Renal cortex interstitium (tissue), 11 donors: ENCODE measurements at regions not wholly inside any gene's neighbourhood (a gene's known extent, or its start where the extent isn't known, plus 50 kb on each side); places are given as distances from the start of the nearest gene placed in this dataset.

ENCODE experiments used
- DNase-seq, 11 donors: peaks; one replicate each; pipeline ENCODE4 v3.0.0-alpha.2; 2013; ENCODE audit warnings: low read depth in 9 of 11, low spot score in 4 of 11; ENCODE audit errors: extremely low read depth in 1 of 11

DNA sequence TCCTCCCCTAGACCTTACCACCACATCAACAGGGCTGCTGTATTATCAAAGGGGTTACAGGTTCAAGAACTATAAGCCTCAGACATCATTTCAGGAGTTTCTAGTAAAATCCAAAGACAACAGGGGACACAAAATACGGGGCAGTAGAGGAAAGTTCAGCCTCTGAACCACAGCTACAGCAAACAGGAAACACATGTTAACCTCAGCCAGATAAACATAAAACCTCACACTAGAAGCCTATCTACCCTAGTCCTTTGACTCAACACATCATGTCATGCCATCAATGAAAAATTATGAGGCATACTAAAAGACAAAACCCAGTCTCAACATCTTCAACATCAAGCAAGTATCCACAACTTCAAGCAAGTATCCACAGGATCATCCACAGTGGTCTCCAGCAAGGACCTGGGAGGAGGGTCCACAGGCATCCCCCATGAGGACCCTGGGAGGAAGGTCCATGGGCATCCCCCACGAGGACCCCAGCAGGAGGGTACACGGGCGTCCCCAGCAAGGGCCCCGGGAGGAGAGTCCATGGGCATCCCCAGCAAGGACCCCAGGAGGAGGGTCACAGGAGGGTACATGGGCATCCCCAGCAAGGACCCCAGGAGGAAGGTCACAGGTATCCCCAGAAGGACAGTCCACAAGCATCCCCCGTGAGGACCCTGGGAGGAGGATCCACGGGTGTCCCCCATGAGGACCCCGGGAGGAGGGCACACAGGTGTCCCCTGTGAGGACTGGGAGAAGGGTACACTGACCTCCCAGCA is 440.0 kb downstream of the MATN1 start:
- no peak for DNase-seq

DNA sequence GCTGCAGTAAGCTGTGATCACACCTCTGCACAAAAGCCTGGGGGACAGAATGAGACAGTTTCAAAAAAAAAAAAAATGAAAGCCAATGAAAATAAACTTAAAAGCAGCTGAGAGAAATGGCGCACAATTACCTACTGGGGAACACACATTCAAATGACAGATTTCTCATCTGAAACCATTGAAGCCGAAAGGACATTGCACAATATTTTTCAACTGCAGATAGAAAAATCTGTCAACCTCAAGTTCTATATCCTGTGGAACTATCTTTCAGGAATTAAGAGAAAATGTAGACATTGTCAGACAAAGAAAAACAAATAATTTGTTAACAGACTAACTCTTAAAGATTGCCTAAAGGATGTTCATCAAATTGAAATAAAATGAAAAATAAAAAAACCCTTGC is 442.8 kb downstream of the MATN1 start:
- DNase-seq, result no peak

DNA sequence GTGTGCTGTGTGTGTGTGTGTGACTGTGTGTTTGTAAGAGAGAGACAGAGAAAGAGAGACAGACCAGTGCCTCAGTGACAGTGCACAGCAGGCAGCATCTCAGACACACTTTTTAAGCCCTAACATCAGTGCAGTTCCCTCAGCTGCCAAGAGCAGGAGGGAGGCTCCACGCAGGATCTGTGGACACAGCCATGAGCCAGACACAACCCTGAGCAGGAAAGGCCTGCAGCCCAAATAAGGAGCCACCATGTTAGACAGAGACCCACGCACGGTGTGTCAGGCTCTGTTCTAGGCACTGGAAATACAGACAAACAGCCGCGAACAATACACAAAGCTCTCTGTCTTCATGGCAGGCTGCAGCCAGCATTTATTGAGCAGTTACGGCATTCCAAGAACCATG is 445.5 kb downstream of the MATN1 start:
- no peak for DNase-seq

DNA sequence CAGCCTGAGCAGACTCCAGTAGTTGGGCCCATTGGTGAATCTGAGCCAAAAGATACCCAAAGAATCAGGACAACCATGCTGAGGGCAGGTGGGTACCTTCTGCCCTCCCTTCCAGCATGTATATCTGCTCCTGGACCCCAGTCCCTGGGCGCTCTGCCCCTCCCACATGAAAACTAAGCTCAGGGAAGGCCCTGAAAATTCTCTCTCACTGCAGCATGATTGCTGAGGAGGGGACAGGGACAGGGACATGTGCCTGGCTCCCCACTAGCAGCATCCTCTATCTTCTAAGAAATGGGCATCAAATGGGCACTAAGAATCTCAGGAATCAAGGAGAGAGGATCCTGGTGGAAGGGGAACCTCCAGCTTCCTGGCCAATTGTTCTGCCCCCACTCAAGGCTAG is 446.0 kb downstream of the MATN1 start:
- DNase-seq, result no peak

DNA sequence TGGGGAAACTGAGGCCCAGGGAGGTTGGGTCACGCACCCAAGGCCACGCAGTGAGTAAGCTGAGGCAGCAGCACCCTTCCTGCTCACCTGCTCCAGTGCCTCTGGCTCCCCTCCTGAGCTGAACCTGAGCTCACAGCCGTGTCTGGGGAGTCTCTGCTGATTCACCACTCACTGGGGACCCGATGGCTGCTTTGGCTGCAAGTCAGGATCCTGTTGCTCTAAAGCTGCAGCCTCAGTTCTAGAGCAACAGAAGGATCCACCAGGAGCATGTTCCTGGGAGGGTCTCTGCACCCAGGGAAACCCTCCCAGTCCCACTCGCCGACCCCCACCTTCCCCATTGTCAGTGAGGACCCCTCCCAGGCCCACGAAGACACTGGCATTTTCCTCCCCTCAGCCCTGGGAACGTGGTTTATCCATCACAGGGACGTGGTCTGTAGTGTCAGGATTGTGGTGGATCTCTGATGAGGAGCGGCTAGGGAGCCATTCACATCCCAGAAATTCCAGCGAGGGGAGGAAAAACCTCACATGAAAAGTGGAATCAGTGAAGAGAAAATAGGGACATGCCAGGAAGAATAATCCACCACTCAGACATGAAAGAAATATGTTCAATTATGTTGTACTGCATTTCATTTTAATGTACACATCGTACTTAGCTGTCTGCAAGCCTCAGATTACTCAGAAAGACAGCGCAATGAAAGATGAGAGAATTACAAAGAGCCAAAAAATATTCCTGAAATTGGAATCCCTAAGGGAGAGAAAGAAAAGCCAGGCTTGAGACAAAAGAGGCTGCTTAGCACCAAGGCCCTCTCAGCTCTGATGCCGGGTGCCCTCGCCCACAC is 447.2 kb downstream of the MATN1 start:
- DNase-seq, result no peak

DNA sequence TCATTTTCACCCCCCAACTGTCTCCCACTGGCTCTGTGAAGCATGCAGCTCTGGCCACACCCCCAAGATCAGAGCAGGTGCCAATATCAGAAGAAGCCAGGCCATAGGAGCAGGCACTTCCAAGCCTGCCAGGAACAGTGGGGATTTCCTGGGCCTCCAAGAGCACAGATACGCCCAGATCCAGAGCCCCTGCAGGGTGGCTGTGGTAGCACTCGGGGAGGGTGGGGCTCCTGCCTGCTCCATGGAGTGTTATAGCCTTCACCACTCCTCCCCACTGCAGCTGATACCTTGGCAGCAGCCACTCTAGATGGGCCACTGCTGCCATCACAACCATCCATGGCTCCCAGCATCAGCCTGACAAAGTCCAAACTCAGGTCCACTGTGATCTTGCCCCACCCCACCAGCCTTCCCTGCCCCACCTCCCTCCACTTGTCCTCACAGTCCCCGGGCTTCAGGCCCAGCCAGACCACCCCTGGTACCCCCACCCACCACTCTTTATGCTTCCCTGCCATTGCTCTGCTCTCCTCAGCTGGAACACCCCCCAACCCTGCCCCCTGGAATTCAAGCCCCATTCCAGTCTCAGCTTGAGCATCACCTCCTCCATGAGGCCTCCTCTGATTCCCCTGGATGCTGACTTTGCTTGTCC is 448.3 kb downstream of the MATN1 start:
- DNase-seq, result no peak

DNA sequence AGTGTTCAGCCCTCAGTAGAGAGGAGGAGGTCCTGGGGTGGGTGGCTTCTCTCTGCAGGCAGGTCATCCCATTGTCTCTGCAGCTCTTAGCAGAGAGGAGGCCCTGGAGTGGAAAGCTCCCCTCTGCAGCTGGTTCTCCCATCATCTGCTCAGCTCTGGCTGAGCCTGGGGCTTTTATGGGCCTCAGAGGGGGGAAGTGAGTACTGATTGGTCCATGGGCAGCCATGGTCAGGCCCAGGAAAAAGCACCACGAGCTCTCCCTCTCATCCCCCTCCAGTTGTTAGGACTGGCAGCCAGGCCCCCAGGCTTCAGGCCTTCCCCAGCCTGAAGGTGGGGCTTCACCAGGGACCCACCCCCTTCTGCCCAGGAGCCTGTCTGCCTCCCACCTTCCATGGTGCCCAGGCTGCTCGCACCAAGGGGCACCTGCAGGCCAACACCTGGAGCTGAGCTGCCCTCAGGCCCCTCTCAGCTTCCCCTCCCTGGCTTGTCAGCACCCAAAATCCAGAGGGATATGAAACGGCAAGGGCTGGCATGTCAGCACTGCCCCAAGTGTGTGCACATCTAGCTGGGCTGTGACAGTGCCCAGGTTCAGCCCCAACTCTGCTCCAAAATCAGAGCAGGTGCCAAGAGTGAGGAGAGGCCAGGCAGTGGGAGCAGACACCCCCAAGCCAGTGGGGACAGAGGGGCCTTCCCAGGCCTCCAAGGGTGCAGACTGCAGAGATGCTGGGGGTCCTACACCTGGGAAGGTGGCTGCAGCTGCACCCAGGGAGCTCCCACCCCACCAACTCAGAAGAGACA is 449.0 kb downstream of the MATN1 start:
- DNase-seq, result no peak

DNA sequence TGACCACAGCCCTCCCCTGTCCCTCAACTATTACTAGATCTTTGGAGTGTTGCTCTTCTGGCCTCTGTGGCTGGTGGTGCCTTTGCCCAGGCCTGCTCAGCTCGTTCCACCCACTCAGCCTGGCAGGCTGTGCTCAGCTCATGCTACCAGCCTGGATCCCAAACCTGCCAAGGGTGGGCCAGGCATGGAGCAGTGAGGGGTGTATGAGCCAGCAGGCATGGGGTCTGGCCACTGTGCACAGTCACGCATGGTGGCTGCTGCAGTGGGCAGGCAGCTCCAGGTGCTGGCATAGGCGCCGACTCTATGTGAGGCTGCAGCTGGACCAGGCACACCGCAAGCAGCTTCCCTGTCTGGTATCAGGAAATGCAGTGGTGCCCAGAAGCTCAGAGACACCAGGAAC is 449.9 kb downstream of the MATN1 start:
- DNase-seq, result no peak

DNA sequence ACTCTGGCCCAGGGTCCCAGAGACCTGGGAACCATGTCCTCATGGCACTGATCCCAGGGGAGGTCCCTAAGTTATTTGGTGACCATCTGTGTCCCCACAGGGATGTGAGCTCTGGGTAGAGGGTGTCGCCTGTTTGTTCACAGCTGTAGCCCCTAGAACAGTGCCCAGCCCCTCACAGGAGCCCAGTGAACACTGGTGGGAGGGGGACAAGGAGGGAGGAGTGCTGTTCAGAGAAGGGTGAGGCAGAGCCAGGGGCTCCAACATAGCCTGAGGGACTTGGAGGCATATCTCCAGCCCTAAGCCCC is 450.4 kb downstream of the MATN1 start:
- no peak for DNase-seq

DNA sequence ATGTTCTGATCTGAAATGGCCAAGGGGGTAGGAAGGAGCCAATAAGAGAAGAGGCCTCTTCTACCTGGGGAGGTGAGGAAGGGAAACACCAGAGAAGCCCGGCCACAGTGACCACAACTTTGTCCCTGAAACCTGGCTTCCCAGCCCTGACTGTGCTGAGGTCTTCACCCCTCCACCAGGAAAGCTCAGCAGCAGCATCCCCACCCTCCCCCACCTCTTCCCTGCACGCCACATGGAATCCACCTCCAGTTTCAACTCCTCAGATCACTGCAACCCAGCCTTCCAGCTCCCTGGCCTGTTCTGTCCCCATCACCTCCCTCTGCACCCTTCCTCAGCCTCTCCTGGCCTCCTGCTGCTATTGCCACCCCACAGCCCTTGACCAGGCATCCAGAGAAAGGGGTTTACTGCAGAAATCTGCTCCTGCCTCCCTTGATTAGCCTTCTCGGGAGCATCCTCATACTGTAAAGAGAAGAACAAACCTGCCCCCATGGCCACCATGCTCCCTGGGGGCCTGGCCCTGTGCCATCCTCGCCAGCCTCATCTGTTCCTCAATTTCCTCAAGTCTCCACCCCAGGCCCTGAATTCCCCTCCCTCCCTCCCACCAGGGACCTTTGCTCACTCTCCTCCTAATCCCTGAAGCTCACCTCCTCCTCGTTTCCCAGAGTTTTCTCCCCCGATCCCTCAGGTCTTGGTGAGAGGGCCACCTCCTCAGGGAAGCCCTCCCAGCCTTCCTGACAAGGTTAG is 450.9 kb downstream of the MATN1 start:
- no peak for DNase-seq

DNA sequence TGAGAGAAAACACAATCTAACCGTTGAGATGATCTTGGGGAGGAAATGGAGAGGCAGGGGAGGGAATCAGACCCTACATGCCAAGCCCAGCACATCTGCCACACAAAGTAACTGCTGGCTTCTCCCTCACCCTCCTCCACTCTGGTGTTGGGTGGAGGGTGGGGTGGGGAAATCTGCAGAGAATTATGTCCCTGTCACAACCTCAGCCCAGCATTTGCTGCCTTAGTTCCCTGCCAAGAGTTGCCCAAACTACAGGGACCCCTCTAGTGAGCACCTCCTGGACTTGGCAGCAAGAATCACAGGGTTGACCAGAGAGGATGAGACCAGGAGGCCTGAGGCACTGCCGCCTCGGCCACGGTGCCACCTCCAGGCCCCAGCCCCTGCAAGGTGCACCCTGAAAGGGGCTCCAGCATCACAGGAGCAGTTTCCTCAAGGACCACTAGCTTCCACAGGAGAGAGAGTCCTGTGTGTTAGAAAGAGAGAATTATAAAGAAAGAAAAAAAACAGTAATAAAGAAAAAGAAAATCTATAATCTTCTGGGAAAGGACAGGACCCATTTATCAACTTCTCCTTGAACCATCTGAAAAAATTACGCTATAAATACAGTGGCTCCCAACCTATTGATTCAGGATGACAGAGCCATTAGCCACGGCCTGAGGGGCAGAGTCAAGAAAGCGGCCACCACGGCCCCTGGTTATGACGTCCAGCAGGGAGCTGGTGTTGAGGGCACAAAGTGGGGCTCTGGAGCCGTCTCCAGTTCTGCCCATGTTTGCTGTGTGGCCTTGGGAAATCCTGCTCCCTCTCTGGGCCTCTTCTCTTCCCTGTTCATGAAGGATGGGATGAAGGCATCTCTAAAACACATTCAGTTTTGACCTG is 451.7 kb downstream of the MATN1 start:
- no peak for DNase-seq

DNA sequence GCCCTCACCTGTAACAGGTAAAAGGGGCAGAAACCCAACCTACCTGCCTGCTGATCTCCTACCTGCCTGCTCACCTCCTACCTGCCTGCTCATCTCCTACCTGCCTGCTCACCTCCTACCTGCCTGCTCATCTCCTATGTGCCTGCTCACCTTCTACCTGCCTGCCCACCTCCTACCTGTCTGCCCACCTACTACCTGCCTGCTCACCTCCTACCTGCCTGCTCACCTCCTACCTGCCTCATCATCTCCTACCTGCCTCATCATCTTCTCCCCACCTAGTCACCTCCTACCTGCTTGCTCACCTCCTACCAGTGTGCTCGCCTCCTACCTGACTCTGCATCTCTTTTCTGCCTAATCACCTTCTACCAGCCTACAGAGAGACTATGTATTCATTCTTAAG is 452.9 kb downstream of the MATN1 start:
- no peak for DNase-seq

DNA sequence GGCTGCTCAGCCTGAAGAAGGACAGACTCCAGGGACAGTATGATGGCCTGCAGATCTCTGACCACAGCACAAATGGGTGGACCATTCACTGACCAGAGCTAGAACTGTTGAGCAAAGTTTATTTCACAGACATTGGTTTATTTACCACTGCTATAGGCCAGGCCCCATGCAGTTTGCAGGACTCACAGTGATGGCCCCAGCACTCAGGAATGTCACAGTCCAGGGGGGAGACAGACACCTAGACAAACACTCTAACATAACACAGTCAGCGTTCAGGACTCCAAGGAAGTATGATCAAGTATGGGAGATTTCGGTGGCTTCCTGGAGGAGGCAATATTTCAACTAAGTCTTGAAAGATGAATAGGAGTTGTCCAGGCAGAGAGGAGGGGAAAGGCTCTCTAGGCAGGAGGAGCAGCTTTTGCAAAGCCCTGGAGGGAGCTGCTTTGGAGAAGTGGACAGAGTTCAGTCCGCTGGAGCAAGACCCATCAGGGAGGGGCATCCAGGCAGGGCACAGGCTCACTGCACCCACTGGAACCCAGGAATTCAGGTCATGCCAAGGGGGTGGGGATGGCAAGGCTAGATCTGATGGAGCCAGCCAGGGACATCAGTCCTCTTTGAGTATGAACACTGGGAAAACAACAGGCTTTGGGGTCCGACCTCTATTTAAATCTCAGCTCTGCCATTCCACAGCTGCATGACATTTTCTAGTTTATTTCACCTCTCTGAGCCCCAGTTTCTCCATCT is 454.3 kb downstream of the MATN1 start:
- DNase-seq, result no peak

DNA sequence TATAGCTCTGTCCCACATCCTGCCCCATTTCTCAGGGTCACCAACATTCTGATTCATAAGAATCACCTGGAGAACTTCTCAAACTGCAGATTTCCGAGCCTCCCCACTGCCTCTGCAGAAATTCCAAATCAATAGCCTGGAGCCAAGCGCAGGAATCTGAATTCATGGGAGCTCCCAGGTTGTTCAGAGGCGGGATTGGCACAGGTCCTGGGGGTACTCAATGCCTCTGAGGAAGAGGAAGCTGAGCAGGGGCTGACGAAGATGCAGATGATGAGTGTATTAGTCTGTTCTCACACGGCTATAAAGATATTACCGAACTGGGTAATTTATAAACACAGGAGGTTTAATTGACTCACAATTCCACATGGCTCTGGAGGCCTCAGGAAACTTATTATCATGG is 455.5 kb downstream of the MATN1 start:
- DNase-seq, result no peak

DNA sequence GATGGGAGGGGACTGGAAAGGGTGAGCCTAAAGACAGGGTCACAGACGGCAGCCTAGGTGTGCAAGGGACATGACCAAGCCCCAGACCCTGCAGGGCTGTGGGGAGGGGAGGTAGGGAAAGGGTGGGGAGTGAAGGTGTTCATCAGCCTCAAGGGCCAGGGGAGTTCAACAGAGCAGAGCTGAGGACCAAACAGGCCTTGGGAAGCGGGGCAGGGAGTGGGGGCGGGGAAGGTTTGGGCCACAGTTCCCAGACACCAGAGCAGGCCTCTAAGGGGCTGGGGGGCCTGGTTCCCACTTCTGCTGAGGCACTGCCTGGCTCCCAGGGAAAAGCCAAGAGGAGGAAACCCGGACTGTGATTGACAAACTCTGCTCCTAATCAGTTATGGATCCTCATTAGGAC is 456.3 kb downstream of the MATN1 start:
- no peak for DNase-seq

DNA sequence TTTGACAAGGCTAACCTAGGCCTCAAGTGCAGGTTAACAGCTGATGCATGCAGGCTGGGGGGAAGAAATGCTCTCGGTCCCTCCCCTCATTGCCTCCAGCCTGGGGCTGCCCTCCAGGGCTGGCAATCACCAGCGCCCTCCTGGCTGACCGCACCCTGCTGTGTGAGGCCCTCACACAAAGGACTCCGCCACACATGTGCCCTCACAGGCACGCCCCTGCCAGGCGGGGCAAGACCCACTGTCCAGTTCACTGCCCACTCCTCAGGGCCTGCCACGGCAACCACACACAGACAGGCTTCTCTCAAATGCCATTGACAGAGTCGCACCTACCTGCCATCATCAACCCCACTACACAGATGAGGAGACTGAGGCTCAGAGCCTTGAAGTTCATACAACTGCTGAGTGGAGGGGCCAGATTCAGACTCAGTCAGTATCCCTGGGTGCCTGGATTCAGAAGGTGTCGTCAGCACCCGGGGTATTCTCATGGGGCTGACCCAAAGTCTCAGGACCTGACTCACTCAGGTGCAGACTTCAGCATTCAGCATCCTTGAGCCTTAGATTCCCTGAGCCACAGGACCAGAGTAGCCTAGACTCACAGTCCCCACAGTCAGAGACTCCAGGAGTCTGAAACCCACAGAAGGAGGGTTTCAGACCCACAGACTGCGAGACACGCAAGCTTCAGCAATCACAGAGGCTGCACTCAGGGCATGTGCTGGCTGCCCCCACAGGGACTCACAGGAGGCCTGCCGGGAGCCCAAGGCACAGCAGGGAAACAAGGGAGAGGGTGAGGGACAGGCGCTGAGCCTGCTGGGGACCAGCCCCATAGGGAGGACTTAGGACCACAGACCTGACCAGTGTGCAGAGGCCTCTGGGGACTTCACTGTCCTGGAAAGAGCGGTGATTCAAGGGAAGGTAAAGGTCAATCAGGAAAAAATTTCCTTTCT is 458.0 kb downstream of the MATN1 start:
- no peak for DNase-seq
